ENCODE measurements at regions not wholly inside any gene's neighbourhood (a gene's known extent, or its start where the extent isn't known, plus 50 kb on each side); places are given as distances from the start of the nearest gene placed in this dataset.

- TF ChIP-seq, protein P1, sequence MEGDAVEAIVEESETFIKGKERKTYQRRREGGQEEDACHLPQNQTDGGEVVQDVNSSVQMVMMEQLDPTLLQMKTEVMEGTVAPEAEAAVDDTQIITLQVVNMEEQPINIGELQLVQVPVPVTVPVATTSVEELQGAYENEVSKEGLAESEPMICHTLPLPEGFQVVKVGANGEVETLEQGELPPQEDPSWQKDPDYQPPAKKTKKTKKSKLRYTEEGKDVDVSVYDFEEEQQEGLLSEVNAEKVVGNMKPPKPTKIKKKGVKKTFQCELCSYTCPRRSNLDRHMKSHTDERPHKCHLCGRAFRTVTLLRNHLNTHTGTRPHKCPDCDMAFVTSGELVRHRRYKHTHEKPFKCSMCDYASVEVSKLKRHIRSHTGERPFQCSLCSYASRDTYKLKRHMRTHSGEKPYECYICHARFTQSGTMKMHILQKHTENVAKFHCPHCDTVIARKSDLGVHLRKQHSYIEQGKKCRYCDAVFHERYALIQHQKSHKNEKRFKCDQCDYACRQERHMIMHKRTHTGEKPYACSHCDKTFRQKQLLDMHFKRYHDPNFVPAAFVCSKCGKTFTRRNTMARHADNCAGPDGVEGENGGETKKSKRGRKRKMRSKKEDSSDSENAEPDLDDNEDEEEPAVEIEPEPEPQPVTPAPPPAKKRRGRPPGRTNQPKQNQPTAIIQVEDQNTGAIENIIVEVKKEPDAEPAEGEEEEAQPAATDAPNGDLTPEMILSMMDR (conservative IDR thresholded peaks at IDR 0.05; ENCODE audit: low read length) = no peak
- no peak for TF ChIP-seq EZH2phosphoT487 (IDR thresholded peaks at IDR 0.05; ENCODE audit: borderline replicate concordance, low read depth, low read length)
Measured at GRCh38 chr21:30027986-30028385, 88.2 kb upstream of the GRIK1 start.
